Retinal pigment epithelial cell (primary cell): ENCODE measurements at regions not wholly inside any gene's neighbourhood (a gene's known extent, or its start where the extent isn't known, plus 50 kb on each side); places are given as distances from the start of the nearest gene placed in this dataset.
"Not testable (repeated sequence)": the region's sequence is repeated elsewhere in the genome, so short reads cannot be mapped to it uniquely, and the experiment has no call there.

Experiments
- DNase-seq: peaks from one replicate; pipeline ENCODE4 v3.0.0-alpha.2; 2010; ENCODE audit warnings: low read depth
- H3K4me3 ChIP-seq: 2 replicates; pipeline ENCODE4 v1.5.1; 2011; ENCODE audit warnings: mild to moderate bottlenecking, low read length, control low read depth, moderate library complexity
- TF ChIP-seq, protein P1 (sequence below): conservative IDR thresholded peaks from 2 replicates; pipeline ENCODE4 v1.5.1; 2011; ENCODE audit warnings: low read depth, low read length, control low read depth, inconsistent platforms

DNA sequence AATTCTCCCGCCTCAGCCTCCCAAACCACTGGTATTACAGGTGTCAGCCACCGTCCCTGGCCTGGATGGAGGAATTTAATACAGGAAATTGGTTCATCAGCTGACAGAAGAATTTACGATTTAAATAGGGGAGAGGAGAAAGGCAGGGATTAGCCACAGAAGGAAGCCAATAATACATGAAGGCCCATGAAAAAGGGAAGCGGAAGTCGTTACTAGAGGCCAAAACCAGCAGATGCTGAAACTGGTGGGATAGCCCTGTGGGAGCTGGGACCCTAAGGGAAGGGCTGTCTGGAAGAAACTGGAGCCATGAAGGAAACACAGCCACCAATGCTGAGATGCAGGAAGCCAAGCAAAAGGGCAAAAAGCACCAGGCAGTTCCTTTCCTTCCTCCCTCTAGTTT, 163.7 kb upstream of the RMP24 start:
- DNase-seq: no peak
- no peak overlapping the region for H3K4me3 ChIP-seq
- TF ChIP-seq, protein P1, sequence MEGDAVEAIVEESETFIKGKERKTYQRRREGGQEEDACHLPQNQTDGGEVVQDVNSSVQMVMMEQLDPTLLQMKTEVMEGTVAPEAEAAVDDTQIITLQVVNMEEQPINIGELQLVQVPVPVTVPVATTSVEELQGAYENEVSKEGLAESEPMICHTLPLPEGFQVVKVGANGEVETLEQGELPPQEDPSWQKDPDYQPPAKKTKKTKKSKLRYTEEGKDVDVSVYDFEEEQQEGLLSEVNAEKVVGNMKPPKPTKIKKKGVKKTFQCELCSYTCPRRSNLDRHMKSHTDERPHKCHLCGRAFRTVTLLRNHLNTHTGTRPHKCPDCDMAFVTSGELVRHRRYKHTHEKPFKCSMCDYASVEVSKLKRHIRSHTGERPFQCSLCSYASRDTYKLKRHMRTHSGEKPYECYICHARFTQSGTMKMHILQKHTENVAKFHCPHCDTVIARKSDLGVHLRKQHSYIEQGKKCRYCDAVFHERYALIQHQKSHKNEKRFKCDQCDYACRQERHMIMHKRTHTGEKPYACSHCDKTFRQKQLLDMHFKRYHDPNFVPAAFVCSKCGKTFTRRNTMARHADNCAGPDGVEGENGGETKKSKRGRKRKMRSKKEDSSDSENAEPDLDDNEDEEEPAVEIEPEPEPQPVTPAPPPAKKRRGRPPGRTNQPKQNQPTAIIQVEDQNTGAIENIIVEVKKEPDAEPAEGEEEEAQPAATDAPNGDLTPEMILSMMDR: no peak

DNA sequence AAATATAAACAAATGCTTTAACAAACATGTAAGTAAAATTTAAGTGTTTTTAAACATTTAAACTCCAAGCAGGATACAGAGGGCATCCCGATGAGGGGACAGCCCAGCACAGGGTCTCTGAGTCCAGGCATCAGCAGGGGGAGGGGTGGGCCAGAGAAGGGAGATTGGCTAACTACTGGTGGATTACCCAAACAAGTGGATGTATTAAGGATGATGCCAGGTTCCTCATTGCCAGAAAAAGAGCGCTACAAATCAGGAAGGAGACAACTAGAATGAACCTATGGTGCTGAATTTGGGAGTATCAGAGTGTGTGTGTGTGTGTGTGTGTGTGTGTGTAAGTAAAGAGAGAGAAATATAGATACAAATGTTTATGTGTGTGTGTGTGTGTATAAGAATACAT, 162.0 kb upstream of the RMP24 start:
- no peak for DNase-seq
- H3K4me3 ChIP-seq: no peak overlapping the region
- TF ChIP-seq, protein P1: no peak

DNA sequence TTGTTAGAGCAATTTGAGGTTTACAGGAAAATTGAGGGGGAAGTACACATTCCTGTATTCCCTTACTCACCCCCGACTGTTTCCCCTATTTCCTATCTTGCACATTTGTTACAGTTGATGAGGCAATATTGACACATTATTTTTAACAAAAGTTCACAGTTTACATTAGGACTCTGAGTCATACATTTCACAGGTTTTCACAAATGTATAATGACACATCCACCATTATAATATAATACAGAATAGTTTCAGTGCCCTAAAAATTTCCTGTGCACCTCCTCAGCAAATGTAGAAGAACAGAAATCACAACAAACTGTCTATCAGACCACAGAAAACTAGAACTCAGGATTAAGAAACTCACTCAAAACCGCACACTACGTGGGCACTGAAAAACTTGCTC, 160.6 kb upstream of the RMP24 start:
- no peak overlapping the region for H3K4me3 ChIP-seq
- TF ChIP-seq, protein P1: no peak
- DNase-seq: no peak

DNA sequence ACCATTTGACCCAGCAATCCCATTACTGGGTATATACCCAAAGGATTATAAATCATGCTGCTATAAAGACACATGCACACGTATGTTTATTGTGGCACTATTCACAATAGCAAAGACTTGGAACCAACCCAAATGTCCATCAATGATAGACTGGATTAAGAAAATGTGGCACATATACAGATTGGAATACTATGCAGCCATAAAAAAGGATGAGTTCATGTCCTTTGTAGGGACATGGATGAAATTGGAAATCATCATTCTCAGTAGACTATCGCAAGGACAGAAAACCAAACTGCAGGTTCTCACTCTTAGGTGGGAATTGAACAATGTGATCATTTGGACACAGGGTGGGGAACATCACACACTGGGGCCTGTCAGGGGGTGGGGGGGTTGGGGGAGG, 157.5 kb upstream of the RMP24 start:
- not testable (repeated sequence) for DNase-seq

DNA sequence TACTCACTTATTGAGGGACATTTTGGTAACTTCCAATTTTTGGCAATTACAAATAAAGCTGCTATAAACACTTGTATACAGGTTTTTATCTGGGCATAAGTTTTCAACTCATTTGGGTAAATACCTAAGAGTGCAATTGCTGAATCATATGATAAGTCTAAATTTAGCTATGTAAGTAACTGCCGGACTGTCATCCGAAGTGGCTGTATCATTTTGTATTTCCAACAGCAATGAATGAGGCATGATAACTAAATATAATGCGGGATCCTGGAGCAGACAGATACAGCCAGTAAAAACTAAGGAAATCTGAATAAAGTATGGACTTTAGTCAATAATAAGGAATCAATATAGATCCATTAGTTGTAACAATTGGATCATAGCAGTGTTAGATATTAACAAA, 156.5 kb upstream of the RMP24 start:
- TF ChIP-seq, protein P1: no peak
- H3K4me3 ChIP-seq: no peak overlapping the region
- no peak for DNase-seq

More for the DNA sequence above, 157.5 kb upstream of the RMP24 start:
- not testable (repeated sequence) for H3K4me3 ChIP-seq

DNA sequence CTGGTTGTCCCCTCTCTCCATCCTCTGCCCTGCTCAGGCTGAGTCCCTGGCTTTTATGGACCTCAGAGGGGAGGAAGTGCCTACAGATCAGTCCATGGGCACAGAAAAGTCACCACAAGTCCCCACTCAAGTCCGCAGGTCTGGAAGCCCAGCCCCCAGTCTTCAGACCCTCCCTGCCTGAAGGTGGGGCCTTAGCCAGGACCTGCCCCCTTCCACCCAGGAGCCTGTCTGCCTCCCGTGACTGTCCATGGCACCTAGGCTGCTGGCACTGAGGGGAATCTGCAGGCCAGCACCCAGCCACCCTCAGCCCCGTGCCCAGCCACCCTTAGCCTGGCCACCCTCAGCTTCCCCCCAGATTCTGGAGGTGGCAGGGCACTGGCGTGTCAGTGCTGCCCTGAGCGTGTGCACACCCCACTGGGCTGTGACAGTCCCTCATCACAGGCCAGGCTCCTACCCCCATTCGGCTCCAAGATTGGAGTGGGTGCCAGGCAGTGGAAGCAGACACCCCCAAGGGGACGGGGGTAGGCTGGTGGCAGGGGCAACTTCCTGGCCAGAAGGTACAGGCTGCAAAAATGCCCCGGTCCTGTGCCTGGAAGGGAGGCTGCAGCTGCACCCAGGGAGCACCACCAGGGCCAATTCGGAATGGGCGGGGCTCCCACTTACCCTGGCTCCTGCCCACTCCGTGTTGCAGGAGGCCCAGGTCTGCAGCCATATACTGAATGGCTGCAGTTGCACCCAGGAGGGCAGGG, 154.7 kb upstream of the RMP24 start:
- DNase-seq: no peak
- H3K4me3 ChIP-seq: no peak overlapping the region
- TF ChIP-seq, protein P1: no peak

DNA sequence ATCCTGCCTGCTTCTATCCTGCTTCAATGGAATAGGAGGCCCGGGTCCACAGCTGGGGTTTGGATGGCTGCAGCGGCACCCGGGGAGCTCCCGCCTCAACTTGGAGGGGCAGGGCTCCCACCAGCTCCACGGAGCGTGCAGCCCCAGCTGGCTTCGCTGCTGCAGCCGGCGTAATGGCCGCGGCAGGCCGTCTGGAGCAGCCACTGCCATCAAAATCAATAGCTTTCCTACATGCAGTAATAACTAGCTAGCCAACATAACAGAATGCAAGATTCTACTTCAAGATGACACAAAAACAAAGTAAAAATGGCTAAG, 154.2 kb upstream of the RMP24 start:
- no peak for DNase-seq
- no peak overlapping the region for H3K4me3 ChIP-seq
- TF ChIP-seq, protein P1: no peak
